ENCODE measurements at regions not wholly inside any gene's neighbourhood (a gene's known extent, or its start where the extent isn't known, plus 50 kb on each side); places are given as distances from the start of the nearest gene placed in this dataset.
A peak's percentile ranks its signal among the peaks of the same experiment; 100 is the strongest.

DNA sequence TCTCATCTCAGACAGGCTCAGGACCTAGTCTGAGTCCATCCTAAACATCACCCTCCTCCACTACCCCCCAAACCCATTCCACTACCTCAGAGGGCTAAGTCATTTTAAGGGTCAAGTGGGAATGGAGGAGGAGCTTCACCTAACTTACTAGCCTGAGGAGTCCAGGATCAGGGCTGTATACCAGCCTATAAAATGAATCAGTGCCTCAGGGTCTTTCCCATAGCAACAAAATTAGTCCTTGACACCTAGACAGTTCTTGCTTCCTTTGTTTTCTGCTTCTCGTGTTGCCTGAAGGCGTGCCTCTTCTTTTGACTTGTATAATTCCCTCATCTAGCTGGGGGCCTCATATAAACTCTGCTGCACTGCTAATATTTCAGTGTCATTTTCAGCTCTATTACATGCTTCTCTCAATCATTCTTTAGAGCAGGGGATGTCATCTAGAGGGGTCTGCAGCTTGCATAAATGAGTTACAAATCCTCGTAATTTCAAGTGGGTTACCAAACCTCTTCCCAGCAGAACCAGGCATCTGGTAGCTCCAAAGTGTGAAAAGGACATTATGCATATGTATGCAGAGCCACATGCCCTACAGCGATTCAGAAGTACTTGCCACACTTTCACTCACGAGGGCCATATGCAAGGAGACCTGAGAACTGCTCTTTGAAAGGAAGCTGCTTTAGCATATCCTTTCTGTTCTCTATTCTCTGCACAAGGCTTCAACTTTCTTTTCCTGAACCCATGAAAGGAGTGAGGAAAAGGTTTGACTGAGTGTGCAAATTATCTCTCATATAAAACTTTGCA is 311.7 kb upstream of the SEMA6D start:
- no peaks in the 10 kb centered on the region for H3K36me3 Mint-ChIP-seq
- H3K4me1 Mint-ChIP-seq (ENCODE audit: low read depth in 2 of 2) = no peaks in the 10 kb centered on the region
- peak in 1 of 2 donors; percentile 6 for ATAC-seq
- peaks cover 4% of the 10 kb centered on the region for H3K9me3 Mint-ChIP-seq
- no peak for DNase-seq (ENCODE audit: low spot score)
- peaks cover 0 to 21% of the 10 kb centered on the region in 2 donors for H3K27me3 Mint-ChIP-seq
- no peak overlapping the region for H3K4me3 Mint-ChIP-seq
- no peak overlapping the region for H3K27ac Mint-ChIP-seq

- Mint-ChIP-seq H3K9me3 (peaks cover 4% of the 10 kb centered on the region), H3K27me3 (peaks cover 0 to 14% of the 10 kb centered on the region in 2 donors), H3K4me3 (no peak overlapping the region), H3K36me3 (no peaks in the 10 kb centered on the region), H3K27ac (no peak overlapping the region), H3K4me1 (ENCODE audit: low read depth in 2 of 2) (no peaks in the 10 kb centered on the region)
- DNase-seq (ENCODE audit: low spot score) = no peak
- no peak for ATAC-seq
These were observed 309.6 kb upstream of the SEMA6D start for GRCh38 chr15:47407692-47408091.

DNA sequence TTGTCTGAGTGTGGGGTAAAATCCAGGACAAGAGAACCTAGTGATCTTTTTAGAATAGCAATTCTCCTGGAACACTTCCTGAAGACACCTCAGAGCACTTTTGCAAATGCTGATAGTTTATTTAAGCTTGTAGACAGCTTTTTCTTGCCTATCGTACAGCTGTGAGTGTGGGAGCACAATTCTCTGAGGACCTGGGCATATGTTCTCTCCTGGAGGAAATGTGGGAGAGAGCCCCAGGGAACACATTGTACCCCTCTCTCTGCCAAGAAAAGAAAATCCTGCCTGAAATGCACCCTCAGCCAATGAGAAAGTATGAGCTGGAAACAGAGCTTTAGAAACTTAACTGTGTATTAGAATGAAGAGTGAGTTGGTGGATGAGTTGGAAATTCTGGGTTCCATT is 308.3 kb upstream of the SEMA6D start:
- Mint-ChIP-seq H3K27ac (no peak overlapping the region), H3K4me3 (no peak overlapping the region), H3K36me3 (no peaks in the 10 kb centered on the region), H3K27me3 (peaks cover 0 to 6% of the 10 kb centered on the region in 2 donors), H3K4me1 (ENCODE audit: low read depth in 2 of 2) (no peaks in the 10 kb centered on the region), H3K9me3 (peaks cover 4% of the 10 kb centered on the region)
- no peak for DNase-seq (ENCODE audit: low spot score)
- no peak for ATAC-seq

GRCh38 chr15:47409600-47409999 is 307.7 kb upstream of the SEMA6D start:
- H3K36me3 Mint-ChIP-seq = no peaks in the 10 kb centered on the region
- ATAC-seq (no peak), DNase-seq (ENCODE audit: low spot score) (no peak)
- H3K9me3 Mint-ChIP-seq = peaks cover 4% of the 10 kb centered on the region
- H3K27me3 Mint-ChIP-seq = peaks cover 0 to 4% of the 10 kb centered on the region in 2 donors
- no peak overlapping the region for H3K27ac Mint-ChIP-seq
- H3K4me3 Mint-ChIP-seq = no peak overlapping the region
- H3K4me1 Mint-ChIP-seq (ENCODE audit: low read depth in 2 of 2) = no peaks in the 10 kb centered on the region

DNA sequence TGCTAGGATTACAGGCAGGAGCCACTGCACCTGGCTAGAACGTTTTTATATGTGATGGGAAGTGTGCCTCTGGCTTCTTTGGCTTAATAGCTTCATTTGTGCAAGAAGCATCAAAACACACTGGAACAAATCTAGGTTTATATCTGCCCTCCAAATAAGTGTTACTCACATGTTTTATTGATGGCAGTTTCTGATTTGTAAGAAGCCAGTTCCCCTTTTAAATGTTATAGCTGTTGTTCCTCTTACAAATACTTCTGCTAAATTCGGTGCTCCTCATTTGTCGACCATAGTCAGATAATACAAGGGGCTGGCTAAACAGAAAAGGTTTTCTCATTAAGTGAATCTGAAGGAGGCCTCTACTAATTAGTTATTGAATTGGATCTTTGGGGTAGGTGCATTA is 307.1 kb upstream of the SEMA6D start:
- Mint-ChIP-seq H3K4me1 (ENCODE audit: low read depth in 2 of 2) (no peaks in the 10 kb centered on the region), H3K27me3 (no peaks in the 10 kb centered on the region), H3K27ac (no peak overlapping the region), H3K9me3 (no peaks in the 10 kb centered on the region), H3K4me3 (no peak overlapping the region), H3K36me3 (no peaks in the 10 kb centered on the region)
- no peak for DNase-seq (ENCODE audit: low spot score)
- ATAC-seq = no peak

DNA sequence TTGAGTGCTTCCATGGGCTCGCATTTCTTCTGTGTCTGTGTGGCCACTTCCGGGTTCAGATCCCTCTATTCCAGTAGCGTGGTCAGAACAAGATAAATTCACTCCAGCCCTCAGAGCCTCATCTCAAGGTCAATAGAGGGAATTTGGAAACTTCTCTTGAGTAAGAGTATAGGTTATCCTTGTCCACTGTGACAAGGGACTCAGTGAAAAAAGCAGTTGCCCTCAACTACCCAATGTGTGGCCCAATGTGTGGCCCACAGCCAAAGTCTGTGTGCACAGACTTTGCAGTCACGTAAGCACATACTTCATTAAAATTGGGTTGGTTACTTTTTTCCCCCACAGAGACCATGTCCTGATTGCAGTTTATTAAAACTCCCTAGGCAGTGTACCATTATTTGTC is 305.6 kb upstream of the SEMA6D start:
- Mint-ChIP-seq H3K27ac (no peak overlapping the region), H3K9me3 (no peaks in the 10 kb centered on the region), H3K4me3 (no peak overlapping the region), H3K27me3 (no peaks in the 10 kb centered on the region), H3K4me1 (ENCODE audit: low read depth in 2 of 2) (no peaks in the 10 kb centered on the region), H3K36me3 (no peaks in the 10 kb centered on the region)
- ATAC-seq (no peak), DNase-seq (ENCODE audit: low spot score) (no peak)

DNA sequence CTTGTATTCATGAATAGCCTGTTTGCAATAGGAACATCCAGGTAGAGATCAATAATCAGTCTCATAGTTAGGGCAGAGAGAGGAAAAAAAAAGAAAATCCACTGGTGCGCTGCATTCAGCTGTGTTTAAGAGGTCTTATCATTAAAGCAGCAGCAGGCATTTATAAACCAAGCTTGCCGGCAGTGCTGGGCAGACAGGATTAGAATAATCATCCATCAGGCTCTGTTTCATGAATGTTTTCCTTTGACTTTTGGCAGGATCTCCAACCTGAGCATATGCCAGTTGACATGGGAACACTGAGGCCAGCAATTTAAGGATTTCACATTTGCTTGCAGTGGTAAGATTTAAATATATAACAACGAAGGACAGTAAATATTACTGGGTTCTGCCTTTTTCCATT is 305.2 kb upstream of the SEMA6D start:
- ATAC-seq = no peak
- Mint-ChIP-seq H3K4me1 (ENCODE audit: low read depth in 2 of 2) (no peaks in the 10 kb centered on the region), H3K27ac (no peak overlapping the region), H3K9me3 (no peaks in the 10 kb centered on the region), H3K27me3 (no peaks in the 10 kb centered on the region), H3K4me3 (no peak overlapping the region), H3K36me3 (no peaks in the 10 kb centered on the region)
- DNase-seq (ENCODE audit: low spot score) = no peak

DNA sequence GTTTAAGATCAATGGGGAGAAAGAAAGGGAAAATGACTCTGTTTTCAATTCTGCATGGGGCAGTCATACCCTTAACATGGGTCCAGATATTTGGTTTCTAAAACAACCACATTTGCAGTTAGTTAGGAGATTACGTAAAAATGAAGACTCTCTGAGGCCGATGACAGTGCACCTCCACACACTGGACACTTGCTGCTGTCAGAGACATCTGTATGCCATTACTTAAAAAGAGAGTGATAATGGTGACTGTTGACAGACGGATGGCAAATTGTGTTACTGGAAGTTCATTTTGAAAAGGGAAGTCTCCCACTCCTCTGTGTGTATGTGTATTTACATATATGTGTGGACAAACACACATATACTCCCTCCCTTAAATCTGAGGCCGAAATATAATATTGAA is 304.5 kb upstream of the SEMA6D start:
- no peak for DNase-seq (ENCODE audit: low spot score)
- Mint-ChIP-seq H3K4me1 (ENCODE audit: low read depth in 2 of 2) (no peaks in the 10 kb centered on the region), H3K4me3 (no peak overlapping the region), H3K9me3 (no peaks in the 10 kb centered on the region), H3K36me3 (no peaks in the 10 kb centered on the region), H3K27ac (no peak overlapping the region), H3K27me3 (no peaks in the 10 kb centered on the region)
- no peak for ATAC-seq

- Mint-ChIP-seq H3K27ac (no peak overlapping the region), H3K9me3 (no peaks in the 10 kb centered on the region), H3K4me3 (no peak overlapping the region), H3K36me3 (no peaks in the 10 kb centered on the region), H3K4me1 (ENCODE audit: low read depth in 2 of 2) (no peaks in the 10 kb centered on the region), H3K27me3 (no peaks in the 10 kb centered on the region)
- DNase-seq (ENCODE audit: low spot score) = no peak
- no peak for ATAC-seq
These were observed 303.1 kb upstream of the SEMA6D start for GRCh38 chr15:47414207-47414606.

GRCh38 chr15:47415539-47415971 is 301.8 kb upstream of the SEMA6D start:
- H3K36me3 Mint-ChIP-seq = no peaks in the 10 kb centered on the region
- no peaks in the 10 kb centered on the region for H3K4me1 Mint-ChIP-seq (ENCODE audit: low read depth in 2 of 2)
- no peak overlapping the region for H3K27ac Mint-ChIP-seq
- H3K9me3 Mint-ChIP-seq = no peaks in the 10 kb centered on the region
- no peak overlapping the region for H3K4me3 Mint-ChIP-seq
- ATAC-seq (no peak), DNase-seq (ENCODE audit: low spot score) (no peak)
- H3K27me3 Mint-ChIP-seq = no peaks in the 10 kb centered on the region

DNA sequence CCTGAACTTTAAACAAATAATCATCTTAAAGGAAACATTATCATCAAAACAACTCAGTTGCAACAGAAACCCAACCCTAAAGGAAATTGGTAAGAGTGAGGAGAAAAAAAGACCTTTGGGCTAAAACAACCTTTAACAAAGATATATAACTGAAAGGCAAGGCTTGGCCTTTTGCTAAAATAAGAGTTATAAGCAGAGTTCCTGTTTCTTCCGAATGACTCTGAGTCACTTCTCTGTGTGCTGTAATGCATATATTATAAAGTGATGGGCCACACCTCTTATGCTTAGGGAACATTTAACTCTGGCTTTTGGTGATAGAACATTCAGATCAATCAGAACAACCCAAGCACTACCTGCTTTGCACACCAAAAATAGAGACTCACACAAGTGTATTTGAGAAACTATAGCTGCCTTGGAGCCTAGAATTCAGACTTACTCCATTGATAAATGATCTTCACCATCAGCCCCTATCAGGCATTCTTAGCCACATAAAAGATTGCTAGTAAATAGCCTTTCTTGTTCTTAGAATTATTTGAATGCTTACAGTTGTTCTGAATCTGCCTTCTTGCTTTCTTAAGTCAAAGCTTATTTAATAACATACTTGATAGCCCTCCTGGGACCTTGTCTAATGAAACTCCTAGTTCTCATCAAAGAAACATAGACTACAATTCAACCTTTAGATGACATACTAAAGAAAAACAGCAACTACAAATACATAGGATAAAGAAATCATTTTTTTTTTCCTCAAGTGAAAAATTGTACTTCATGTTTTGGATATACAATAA is 294.2 kb upstream of the SEMA6D start:
- no peak overlapping the region for H3K27ac Mint-ChIP-seq
- no peaks in the 10 kb centered on the region for H3K9me3 Mint-ChIP-seq
- ATAC-seq (no peak), DNase-seq (ENCODE audit: low spot score) (no peak)
- H3K4me3 Mint-ChIP-seq = no peak overlapping the region
- H3K36me3 Mint-ChIP-seq = no peaks in the 10 kb centered on the region
- no peaks in the 10 kb centered on the region for H3K27me3 Mint-ChIP-seq
- no peaks in the 10 kb centered on the region for H3K4me1 Mint-ChIP-seq (ENCODE audit: low read depth in 2 of 2)

DNA sequence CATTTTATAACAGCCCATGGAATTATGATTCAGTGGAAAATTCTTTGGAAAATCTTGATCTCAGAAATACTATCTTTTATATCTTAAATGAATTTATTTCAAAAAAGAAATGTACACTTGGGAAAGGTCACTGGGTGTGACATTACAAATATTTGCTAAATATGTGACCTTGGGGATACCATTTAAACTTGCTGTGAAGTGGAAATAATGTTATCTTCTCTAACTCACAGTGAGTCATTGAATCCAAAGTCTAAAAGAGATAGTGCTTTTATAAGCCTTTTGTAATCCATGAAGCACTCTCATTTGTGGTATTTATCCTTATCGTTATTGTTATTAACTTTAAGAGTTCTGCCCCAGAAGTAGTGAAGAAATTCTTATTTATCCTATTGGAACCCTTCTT is 289.8 kb upstream of the SEMA6D start:
- Mint-ChIP-seq H3K4me1 (ENCODE audit: low read depth in 2 of 2) (no peaks in the 10 kb centered on the region), H3K9me3 (no peaks in the 10 kb centered on the region), H3K4me3 (no peak overlapping the region), H3K27ac (no peak overlapping the region), H3K36me3 (no peaks in the 10 kb centered on the region), H3K27me3 (no peaks in the 10 kb centered on the region)
- ATAC-seq (no peak), DNase-seq (ENCODE audit: low spot score) (no peak)

GRCh38 chr15:47429376-47429775 is 287.9 kb upstream of the SEMA6D start:
- Mint-ChIP-seq H3K4me1 (ENCODE audit: low read depth in 2 of 2) (no peaks in the 10 kb centered on the region), H3K36me3 (no peaks in the 10 kb centered on the region), H3K9me3 (no peaks in the 10 kb centered on the region), H3K4me3 (no peak overlapping the region), H3K27me3 (peaks cover 0 to 3% of the 10 kb centered on the region in 2 donors), H3K27ac (no peak overlapping the region)
- DNase-seq (ENCODE audit: low spot score) = no peak
- no peak for ATAC-seq

- Mint-ChIP-seq H3K4me3 (no peak overlapping the region), H3K36me3 (no peaks in the 10 kb centered on the region), H3K27me3 (peaks cover 0 to 3% of the 10 kb centered on the region in 2 donors), H3K27ac (no peak overlapping the region), H3K9me3 (no peaks in the 10 kb centered on the region), H3K4me1 (ENCODE audit: low read depth in 2 of 2) (no peaks in the 10 kb centered on the region)
- ATAC-seq (no peak), DNase-seq (ENCODE audit: low spot score) (no peak)
These were observed 285.8 kb upstream of the SEMA6D start for GRCh38 chr15:47431501-47431900.
